Esophagus muscularis mucosa (tissue), 4 donors: ENCODE measurements at regions not wholly inside any gene's neighbourhood (a gene's known extent, or its start where the extent isn't known, plus 50 kb on each side); places are given as distances from the start of the nearest gene placed in this dataset.

ENCODE experiments used
- DNase-seq: peaks from one replicate; pipeline ENCODE4 v3.0.0-alpha.2; 2017; ENCODE audit errors: extremely low spot score
- H3K27ac ChIP-seq, 4 donors: fragments of 200-600 bp; sonication (generic); replicated peaks in 1 of 4; 1 replicate in 3 of 4; 2 replicates in 1 of 4; pipeline ENCODE4 v1.5.1; 2016 to 2019; ENCODE audit warnings: mild to moderate bottlenecking in 1 of 4
- H3K27me3 ChIP-seq, 4 donors: fragments of 200-600 bp; sonication (generic); one replicate each; pipeline versions ENCODE4 v1.5.1 to v1.6.0; 2016 to 2019
- H3K36me3 ChIP-seq, 4 donors: fragments of 200-600 bp; sonication (generic); one replicate each; pipeline ENCODE4 v1.5.1; 2016 to 2019
- H3K4me1 ChIP-seq, 4 donors: fragments of 200-600 bp; sonication (generic); one replicate each; pipeline ENCODE4 v1.5.1; 2016 to 2019
- H3K4me3 ChIP-seq, 4 donors: fragments of 200-600 bp; sonication (generic); 1 replicate in 2 of 4; 2 replicates in 2 of 4; pipeline ENCODE4 v1.5.1; 2016 to 2019; ENCODE audit warnings: mild to moderate bottlenecking in 4 of 4, moderate library complexity in 1 of 4
- H3K9me3 ChIP-seq, 4 donors: fragments of 200-600 bp; sonication (generic); 1 replicate in 3 of 4; 2 replicates in 1 of 4; pipeline ENCODE4 v1.5.1; 2016 to 2019
- CTCF ChIP-seq, 3 experiments: fragments of 200-600 bp in 2 of 3; fragments of 450-650 bp in 1 of 3; sonication (generic) in 2 of 3; IDR thresholded peaks; one replicate each; pipeline ENCODE4 v1.5.1; 2017 to 2019; ENCODE audit warnings: antibody characterized with exemption in 3 of 3, mild to moderate bottlenecking in 2 of 3, moderate library complexity in 1 of 3
- EP300 ChIP-seq: sonication (generic); formaldehyde crosslinking; IDR thresholded peaks from one replicate; pipeline ENCODE4 v1.6.1; 2017; ENCODE audit warnings: antibody characterized with exemption
- POLR2A ChIP-seq: fragments of 450-650 bp; IDR thresholded peaks from one replicate; pipeline ENCODE4 v1.6.1; 2017; ENCODE audit warnings: antibody characterized with exemption, moderate library complexity, mild to moderate bottlenecking, low read depth
- POLR2AphosphoS5 ChIP-seq, 2 donors: sonication (generic); formaldehyde crosslinking; IDR thresholded peaks; one replicate each; pipeline ENCODE4 v1.6.1; 2017; ENCODE audit warnings: antibody characterized with exemption in 2 of 2
- WGBS: methylation state at CpG from one replicate; pipeline ENCODE4 v1.1.5; 2018; 5-methylcytosine and 5-hydroxymethylcytosine counted together
- intact Hi-C: fragments of 100-400 bp; cut with DNase I; formaldehyde crosslinking; loops from one replicate; pipeline ENCODE4 v1.15.1; 2023

GRCh38 chr16:87086156-87086555 lies 231.0 kb downstream of the C16orf95 start:
- TF ChIP-seq EP300 (no peak), POLR2AphosphoS5 (IDR thresholded peaks at IDR 0.05) (no peak), POLR2A (no peak), CTCF (IDR thresholded peaks at IDR 0.05) (no peak)
- 50% methylated on average over 2 of the region's 4 CpGs for WGBS
- intact Hi-C loops, result no loop called here
- Histone ChIP-seq H3K36me3 (no peaks in the 10 kb centered on the region), H3K27ac (no peak overlapping the region), H3K4me3 (no peak overlapping the region), H3K9me3 (peaks cover 0 to 21% (median 16%) of the 10 kb centered on the region in 4 donors), H3K4me1 (no peaks in the 10 kb centered on the region), H3K27me3 (peaks cover 0 to 10% (median 0%) of the 10 kb centered on the region in 4 donors)
- DNase-seq, result no peak

GRCh38 chr16:87086575-87086974 lies 230.6 kb downstream of the C16orf95 start:
- Histone ChIP-seq H3K36me3 (no peaks in the 10 kb centered on the region), H3K4me3 (no peak overlapping the region), H3K27ac (no peak overlapping the region), H3K9me3 (peaks cover 0 to 17% (median 12%) of the 10 kb centered on the region in 4 donors), H3K27me3 (peaks cover 0 to 13% (median 0%) of the 10 kb centered on the region in 4 donors), H3K4me1 (no peaks in the 10 kb centered on the region)
- DNase-seq, result no peak
- intact Hi-C loops, result no loop called here
- TF ChIP-seq POLR2AphosphoS5 (IDR thresholded peaks at IDR 0.05) (no peak), EP300 (no peak), CTCF (IDR thresholded peaks at IDR 0.05) (no peak), POLR2A (no peak)

- Histone ChIP-seq H3K27ac (no peak overlapping the region), H3K4me3 (no peak overlapping the region), H3K36me3 (no peaks in the 10 kb centered on the region), H3K4me1 (no peaks in the 10 kb centered on the region), H3K9me3 (no peaks in the 10 kb centered on the region), H3K27me3 (peaks cover 0 to 34% (median 0%) of the 10 kb centered on the region in 4 donors)
- no peak for TF ChIP-seq POLR2AphosphoS5 (IDR thresholded peaks at IDR 0.05)
- TF ChIP-seq CTCF (IDR thresholded peaks at IDR 0.05), result no peak
- no peak for TF ChIP-seq EP300
- no peak for TF ChIP-seq POLR2A
- WGBS, result 88% methylated on average over 5 of the region's 5 CpGs
- intact Hi-C loops, result no loop called here
- DNase-seq, result no peak
Measured at GRCh38 chr16:87092958-87093357, 224.2 kb downstream of the C16orf95 start.

DNA sequence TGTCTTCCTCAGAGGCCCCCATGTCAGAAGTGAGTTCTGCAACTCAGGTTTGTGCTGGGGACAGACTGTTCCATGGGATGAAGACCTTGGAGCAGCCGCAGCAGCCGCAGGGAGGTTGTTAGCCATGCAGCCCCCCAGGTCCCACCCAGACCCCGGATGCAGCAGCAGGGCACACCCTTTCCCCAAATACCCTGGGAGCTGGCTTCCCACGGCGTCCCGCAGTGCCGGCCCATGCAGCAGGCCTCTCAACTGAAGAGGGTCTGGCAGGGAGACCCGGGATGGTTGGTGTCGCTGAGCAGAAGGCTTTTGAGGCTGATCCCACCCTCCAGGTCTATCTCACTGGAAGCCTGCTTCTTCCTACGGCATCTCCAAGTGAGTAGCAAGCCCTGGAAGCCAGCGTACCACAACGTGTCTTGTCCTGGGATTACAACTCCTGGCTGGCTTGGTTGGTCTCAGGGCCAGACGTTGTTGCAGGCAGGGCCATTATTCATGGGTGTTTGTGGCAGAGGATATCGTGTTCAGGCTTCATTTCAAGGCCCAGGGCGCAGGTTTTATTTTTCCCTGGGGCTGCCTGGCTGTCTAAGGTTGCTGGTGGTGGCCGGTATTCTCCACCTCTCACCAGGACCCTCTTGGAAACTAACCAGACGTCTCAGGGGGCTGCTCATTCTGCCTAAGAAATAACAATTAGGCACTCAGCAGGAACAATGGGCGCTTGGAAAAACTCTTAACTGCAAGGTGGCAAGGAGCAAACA lies 223.2 kb downstream of the C16orf95 start:
- Histone ChIP-seq H3K4me1 (no peaks in the 10 kb centered on the region), H3K36me3 (no peaks in the 10 kb centered on the region), H3K4me3 (no peak overlapping the region), H3K27ac (no peak overlapping the region), H3K27me3 (peaks cover 0 to 44% (median 0%) of the 10 kb centered on the region in 4 donors), H3K9me3 (no peaks in the 10 kb centered on the region)
- no peak for DNase-seq
- intact Hi-C loops, result no loop called here
- TF ChIP-seq POLR2A (no peak), POLR2AphosphoS5 (IDR thresholded peaks at IDR 0.05) (no peak), EP300 (no peak), CTCF (IDR thresholded peaks at IDR 0.05) (no peak)
- WGBS, result 70% methylated on average over 16 of the region's 18 CpGs

- H3K27ac ChIP-seq, result no peak overlapping the region
- H3K4me1 ChIP-seq, result no peaks in the 10 kb centered on the region
- intact Hi-C loops, result no loop called here
- H3K4me3 ChIP-seq, result no peak overlapping the region
- DNase-seq, result no peak
- no peaks in the 10 kb centered on the region for H3K36me3 ChIP-seq
- H3K27me3 ChIP-seq, result peaks cover 0 to 48% (median 0%) of the 10 kb centered on the region in 4 donors
- TF ChIP-seq POLR2A (no peak), CTCF (IDR thresholded peaks at IDR 0.05) (no peak), POLR2AphosphoS5 (IDR thresholded peaks at IDR 0.05) (no peak), EP300 (no peak)
- 68% methylated on average over 5 of the region's 5 CpGs for WGBS
- H3K9me3 ChIP-seq, result no peaks in the 10 kb centered on the region
Measured at GRCh38 chr16:87094556-87094865, 222.7 kb downstream of the C16orf95 start.
